HepG2 (cell line): ENCODE measurements at regions not wholly inside any gene's neighbourhood (a gene's known extent, or its start where the extent isn't known, plus 50 kb on each side); places are given as distances from the start of the nearest gene placed in this dataset.
"Not testable (repeated sequence)": the region's sequence is repeated elsewhere in the genome, so short reads cannot be mapped to it uniquely, and the experiment has no call there.

Source experiments
- ARID2 ChIP-seq: sonication (generic); formaldehyde crosslinking; IDR thresholded peaks from 2 replicates; pipeline ENCODE4 v1.8.1; 2022; ENCODE audit warnings: mild to moderate bottlenecking, missing genetic modification reagents, borderline replicate concordance
- CTCF ChIP-seq: sonication (generic); formaldehyde crosslinking; IDR thresholded peaks from 2 replicates; pipeline ENCODE4 v1.5.0; 2020; ENCODE audit warnings: mild to moderate bottlenecking, missing genetic modification reagents, moderate library complexity
- FOXC1 ChIP-seq: sonication (generic); formaldehyde crosslinking; IDR thresholded peaks from 2 replicates; pipeline ENCODE4 v1.8.0; 2022; ENCODE audit warnings: mild to moderate bottlenecking, missing genetic modification reagents, borderline replicate concordance
- POLR2AphosphoS2 ChIP-seq: IDR thresholded peaks from 2 replicates; pipeline ENCODE4 v1.6.1; 2011; ENCODE audit warnings: low read depth, low read length, improper control_type of control experiment
- SRF ChIP-seq: IDR thresholded peaks from 2 replicates; pipeline ENCODE4 v1.6.1; 2011; ENCODE audit warnings: mild to moderate bottlenecking, low read depth, low read length, moderate library complexity
- SUZ12 ChIP-seq: fragments of 150-350 bp; IDR thresholded peaks from 2 replicates; pipeline ENCODE4 v1.6.1; 2014; ENCODE audit warnings: low read depth, low read length
- ZBTB21 ChIP-seq: sonication (generic); formaldehyde crosslinking; IDR thresholded peaks from 2 replicates; pipeline ENCODE4 v1.4.0; 2020; ENCODE audit warnings: missing genetic modification reagents
- ZMYM2 ChIP-seq: sonication (generic); formaldehyde crosslinking; IDR thresholded peaks from 2 replicates; pipeline ENCODE4 v1.8.0; 2022; ENCODE audit warnings: mild to moderate bottlenecking, missing genetic modification reagents
- ZNF101 ChIP-seq: sonication (generic); formaldehyde crosslinking; IDR thresholded peaks from 2 replicates; pipeline ENCODE4 v1.4.0; 2020; ENCODE audit warnings: mild to moderate bottlenecking, low read depth, missing genetic modification reagents, borderline replicate concordance
- ZNF496 ChIP-seq: sonication (generic); formaldehyde crosslinking; IDR thresholded peaks from 2 replicates; pipeline ENCODE4 v1.8.1; 2023; ENCODE audit warnings: mild to moderate bottlenecking, moderate library complexity, missing genetic modification reagents; ENCODE audit not compliant: insufficient replicate concordance
- ZNF562 ChIP-seq: sonication (generic); formaldehyde crosslinking; IDR thresholded peaks from 2 replicates; pipeline ENCODE4 v1.8.0; 2022; ENCODE audit warnings: missing genetic modification reagents, borderline replicate concordance

GRCh38 chr2:91522877-91523276, 2831.4 kb downstream of the RPIA start:
- TF ChIP-seq FOXC1 (CRISPR knock-in tag); ZNF562 (CRISPR knock-in tag); SRF; CTCF (CRISPR knock-in tag); ARID2 (CRISPR knock-in tag); ZNF101; ZMYM2 (CRISPR knock-in tag); POLR2AphosphoS2; ZNF496; SUZ12; ZBTB21 (CRISPR knock-in tag): not testable (repeated sequence)
